Astrocyte of the spinal cord (primary cell): ENCODE measurements at regions not wholly inside any gene's neighbourhood (a gene's known extent, or its start where the extent isn't known, plus 50 kb on each side); places are given as distances from the start of the nearest gene placed in this dataset.
"Not testable (repeated sequence)": the region's sequence is repeated elsewhere in the genome, so short reads cannot be mapped to it uniquely, and the experiment has no call there.

Source experiments
- DNase-seq: peaks from one replicate; pipeline ENCODE4 v3.0.0; 2011; ENCODE audit warnings: low read depth, low spot score
- H3K4me3 ChIP-seq: 2 replicates; pipeline ENCODE4 v1.5.1; 2011; ENCODE audit warnings: low read depth, mild to moderate bottlenecking, low read length, moderate library complexity
- CTCF ChIP-seq: IDR thresholded peaks from 2 replicates; pipeline ENCODE4 v1.5.1; 2012; ENCODE audit warnings: low read depth, mild to moderate bottlenecking, low read length, inconsistent platforms
- in situ Hi-C: cut with HindIII; loops from 2 replicates; pipeline ENCODE4 v1.10.0; 2017; ENCODE audit warnings: low sequenced_read_pairs

DNA sequence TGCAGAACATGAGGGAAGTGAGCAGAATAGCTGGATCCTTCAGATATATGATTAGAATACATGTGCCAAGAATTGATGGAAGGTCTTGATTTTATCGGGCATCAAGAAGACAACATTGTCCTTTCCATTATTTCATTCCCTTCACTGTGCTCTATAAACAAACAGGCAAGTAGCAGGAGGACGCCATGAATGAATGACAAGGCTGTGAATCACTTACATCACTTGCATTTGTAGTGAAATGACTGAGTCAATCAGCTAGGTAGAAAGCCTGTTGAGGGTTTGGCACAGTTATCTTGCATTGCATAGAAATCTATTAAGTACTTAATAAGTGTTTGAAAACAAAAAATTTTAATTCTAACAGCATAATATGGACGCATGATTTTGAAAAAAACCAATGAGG is 548.8 kb upstream of the IZUMO3 start:
- DNase-seq = no peak
- no peak overlapping the region for H3K4me3 ChIP-seq
- TF ChIP-seq CTCF = no peak
- in situ Hi-C loops = no loop called here

DNA sequence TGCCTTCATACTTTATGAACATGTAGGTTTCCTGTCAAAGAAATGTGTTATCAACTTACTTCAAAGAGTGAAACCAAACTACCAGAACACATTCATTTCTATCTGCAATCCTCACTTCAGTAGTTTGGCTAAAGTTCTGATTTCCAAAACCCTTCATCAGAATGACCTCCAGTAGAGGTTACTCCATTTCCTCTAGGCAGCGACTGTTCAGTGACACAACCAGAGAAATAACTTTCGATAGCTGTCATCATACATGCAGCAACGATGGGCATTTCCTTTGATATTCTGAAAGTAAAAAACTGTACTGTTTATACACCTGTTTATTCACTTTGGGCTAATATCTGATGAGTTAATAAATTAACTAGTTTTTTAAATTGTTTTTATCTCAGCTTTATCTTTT is 532.5 kb upstream of the IZUMO3 start:
- no peak for TF ChIP-seq CTCF
- no peak for DNase-seq
- in situ Hi-C loops = no loop called here
- H3K4me3 ChIP-seq = no peak overlapping the region

DNA sequence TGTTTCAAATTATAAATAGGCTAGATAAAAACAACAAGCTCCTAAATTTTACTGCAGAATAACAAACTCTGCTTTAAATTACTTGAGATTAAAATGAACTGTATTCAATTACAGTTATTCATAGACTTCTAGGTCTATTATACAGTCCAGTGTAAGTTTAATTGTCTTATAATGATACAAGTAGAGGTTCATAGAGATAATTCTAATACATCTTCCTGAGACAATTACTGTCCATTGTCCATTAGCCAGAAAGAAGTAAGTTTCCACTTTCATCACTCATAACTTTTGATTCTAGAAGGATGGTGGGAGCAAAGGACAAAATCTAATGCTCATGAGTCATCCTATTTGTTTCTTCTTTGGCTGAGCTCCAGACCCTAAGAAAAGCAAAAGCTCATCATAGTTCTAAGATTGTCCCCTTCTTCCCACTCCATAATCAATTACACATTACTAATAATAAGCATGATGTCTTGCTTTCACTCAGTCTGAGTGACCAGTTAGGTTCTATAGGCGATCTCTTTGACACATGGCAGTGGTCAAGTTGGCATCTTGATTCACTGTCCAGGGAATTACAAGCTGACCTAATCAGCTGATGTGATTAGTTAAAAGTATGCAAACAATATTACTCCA is 502.5 kb upstream of the IZUMO3 start:
- in situ Hi-C loops = no loop called here
- no peak for TF ChIP-seq CTCF
- no peak overlapping the region for H3K4me3 ChIP-seq
- no peak for DNase-seq

- in situ Hi-C loops, DNase-seq, H3K4me3 ChIP-seq: not testable (repeated sequence)
These were observed 499.8 kb upstream of the IZUMO3 start for GRCh38 chr9:25045469-25045868.

- in situ Hi-C loops = no loop called here
- no peak for TF ChIP-seq CTCF
- H3K4me3 ChIP-seq = no peak overlapping the region
- no peak for DNase-seq
These were observed 484.0 kb upstream of the IZUMO3 start for GRCh38 chr9:25029743-25030142.

DNA sequence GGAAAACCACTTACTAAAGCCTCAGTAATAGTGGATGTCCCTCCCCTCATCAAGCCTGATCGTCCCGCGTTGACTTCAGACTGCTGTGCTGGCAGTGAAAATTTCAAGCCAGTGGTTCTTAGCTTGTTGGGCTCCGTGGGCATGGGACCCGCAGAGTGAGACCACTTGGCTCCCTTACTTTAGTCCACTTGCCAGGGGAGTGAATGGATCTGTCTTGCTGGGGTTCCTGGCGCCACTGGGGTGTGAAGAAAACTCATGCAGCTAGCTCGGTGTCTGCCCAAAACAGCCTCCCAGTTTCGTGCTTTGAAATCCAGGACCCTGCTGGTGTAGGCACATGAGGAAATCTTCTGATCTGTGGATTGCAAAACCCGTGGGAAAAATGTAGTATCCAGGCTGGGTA is 480.0 kb upstream of the IZUMO3 start:
- TF ChIP-seq CTCF = no peak
- no peak for DNase-seq
- no peak overlapping the region for H3K4me3 ChIP-seq
- in situ Hi-C loops = no loop called here

DNA sequence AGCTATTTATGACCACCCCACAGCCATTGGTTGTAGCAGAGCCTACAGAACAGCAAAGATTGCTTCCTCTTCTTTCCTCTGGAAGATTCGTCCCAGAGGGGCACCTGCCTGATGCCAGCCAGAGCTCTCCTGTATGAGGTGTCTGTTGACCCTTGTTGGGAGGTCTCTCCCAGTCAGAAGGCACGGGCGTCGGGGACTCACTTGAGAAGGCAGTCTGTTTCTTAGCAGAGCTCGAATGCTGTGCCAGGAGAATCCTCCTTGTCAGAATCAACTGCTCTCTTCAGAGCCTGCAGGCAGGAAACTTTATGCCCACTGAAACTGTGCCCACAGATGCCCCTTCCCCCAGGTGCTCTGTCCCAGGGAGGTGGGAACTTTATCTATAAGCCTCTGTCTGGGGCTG is 479.5 kb upstream of the IZUMO3 start:
- in situ Hi-C loops = no loop called here
- TF ChIP-seq CTCF = no peak
- no peak overlapping the region for H3K4me3 ChIP-seq
- no peak for DNase-seq
